ENCODE measurements at regions not wholly inside any gene's neighbourhood (a gene's known extent, or its start where the extent isn't known, plus 50 kb on each side); places are given as distances from the start of the nearest gene placed in this dataset.

GRCh38 chr2:153387203-153387602 lies 91.4 kb downstream of the RPRM start:
- BruUV-seq (replicated peaks) = no TSS peak
- H3K27ac ChIP-seq (ENCODE audit: low read length) = no peak overlapping the region
- H3K4me1 ChIP-seq (ENCODE audit: control insufficient read depth, insufficient read depth, low read length) = no peaks in the 10 kb centered on the region
- no peaks in the 10 kb centered on the region for H3K36me3 ChIP-seq (ENCODE audit: control insufficient read depth, insufficient read depth, low read length)
- intact Hi-C loops (cut with micrococcal nuclease; ENCODE audit: unreplicated experiment) = no loop called here
- ChIA-PET CTCF (no interaction called here), POLR2A (no interaction called here)
- H3K4me3 ChIP-seq (ENCODE audit: low read depth in 2 of 2, low read length in 2 of 2) = no peak overlapping the region
- ATAC-seq = no peak
- H3K27me3 ChIP-seq (ENCODE audit: control insufficient read depth, insufficient read depth, low read length) = no peaks in the 10 kb centered on the region
- in situ Hi-C loops (cut with HindIII; ENCODE audit: low pct_unique_long_range_greater_than_20kb, low sequenced_read_pairs) = no loop called here
- H3K9me3 ChIP-seq (ENCODE audit: control insufficient read depth, insufficient read depth, low read depth, low read length) = no peaks in the 10 kb centered on the region; the same call in 1 of the 2 replicates
- DNase-seq (ENCODE audit: low read depth, low spot score) = no peak
- TF ChIP-seq REST (IDR thresholded peaks at IDR 0.05; ENCODE audit: insufficient read depth in 1 of 2, low read depth in 2 of 2, low read length in 1 of 2) = no peak
- no peak for TF ChIP-seq SIN3A (IDR thresholded peaks at IDR 0.05; ENCODE audit: borderline replicate concordance, insufficient read depth, low read depth, low read length)
- no peak for TF ChIP-seq POLR2AphosphoS5 (IDR thresholded peaks at IDR 0.05; ENCODE audit: low read depth, low read length)
- no peak for TF ChIP-seq TCF7L2 (IDR thresholded peaks at IDR 0.05; ENCODE audit: low read depth, low read length)
- no peak for TF ChIP-seq CTCF (IDR thresholded peaks at IDR 0.05)

GRCh38 chr2:153386481-153386897 lies 92.1 kb downstream of the RPRM start:
- in situ Hi-C loops (cut with HindIII; ENCODE audit: low pct_unique_long_range_greater_than_20kb, low sequenced_read_pairs) (no loop called here), intact Hi-C loops (cut with micrococcal nuclease; ENCODE audit: unreplicated experiment) (no loop called here)
- ChIA-PET CTCF (no interaction called here), POLR2A (no interaction called here)
- H3K4me3 ChIP-seq (ENCODE audit: low read depth in 2 of 2, low read length in 2 of 2) = no peak overlapping the region
- no peak overlapping the region for H3K27ac ChIP-seq (ENCODE audit: low read length)
- no peaks in the 10 kb centered on the region; the same call in 1 of the 2 replicates for H3K9me3 ChIP-seq (ENCODE audit: control insufficient read depth, insufficient read depth, low read depth, low read length)
- no peaks in the 10 kb centered on the region for H3K36me3 ChIP-seq (ENCODE audit: control insufficient read depth, insufficient read depth, low read length)
- no TSS peak for BruUV-seq (replicated peaks)
- no peak for ATAC-seq
- no peak for DNase-seq (ENCODE audit: low read depth, low spot score)
- no peaks in the 10 kb centered on the region for H3K27me3 ChIP-seq (ENCODE audit: control insufficient read depth, insufficient read depth, low read length)
- no peaks in the 10 kb centered on the region for H3K4me1 ChIP-seq (ENCODE audit: control insufficient read depth, insufficient read depth, low read length)
- TF ChIP-seq SIN3A (IDR thresholded peaks at IDR 0.05; ENCODE audit: borderline replicate concordance, insufficient read depth, low read depth, low read length) = no peak
- no peak for TF ChIP-seq TCF7L2 (IDR thresholded peaks at IDR 0.05; ENCODE audit: low read depth, low read length)
- no peak for TF ChIP-seq REST (IDR thresholded peaks at IDR 0.05; ENCODE audit: insufficient read depth in 1 of 2, low read depth in 2 of 2, low read length in 1 of 2)
- TF ChIP-seq POLR2AphosphoS5 (IDR thresholded peaks at IDR 0.05; ENCODE audit: low read depth, low read length) = no peak
- TF ChIP-seq CTCF (IDR thresholded peaks at IDR 0.05) = no peak

All from Panc1 (cell line).